Tibial nerve (tissue), 3 donors: ENCODE measurements at regions not wholly inside any gene's neighbourhood (a gene's known extent, or its start where the extent isn't known, plus 50 kb on each side); places are given as distances from the start of the nearest gene placed in this dataset.

Experiments used
- POLR2A ChIP-seq, 2 donors: fragments of 450-650 bp; IDR thresholded peaks; one replicate each; pipeline ENCODE4 v1.6.1; 2017; ENCODE audit warnings: antibody characterized with exemption in 2 of 2, mild to moderate bottlenecking in 2 of 2, moderate library complexity in 2 of 2
- TF ChIP-seq, protein P1 (sequence below), 5 experiments: fragments of 200-600 bp in 3 of 5; fragments of 450-650 bp in 2 of 5; sonication (generic) in 3 of 5; IDR thresholded peaks; one replicate each; pipeline ENCODE4 v1.5.1; 2016 to 2019; ENCODE audit warnings: antibody characterized with exemption in 5 of 5, mild to moderate bottlenecking in 3 of 5, moderate library complexity in 2 of 5

DNA sequence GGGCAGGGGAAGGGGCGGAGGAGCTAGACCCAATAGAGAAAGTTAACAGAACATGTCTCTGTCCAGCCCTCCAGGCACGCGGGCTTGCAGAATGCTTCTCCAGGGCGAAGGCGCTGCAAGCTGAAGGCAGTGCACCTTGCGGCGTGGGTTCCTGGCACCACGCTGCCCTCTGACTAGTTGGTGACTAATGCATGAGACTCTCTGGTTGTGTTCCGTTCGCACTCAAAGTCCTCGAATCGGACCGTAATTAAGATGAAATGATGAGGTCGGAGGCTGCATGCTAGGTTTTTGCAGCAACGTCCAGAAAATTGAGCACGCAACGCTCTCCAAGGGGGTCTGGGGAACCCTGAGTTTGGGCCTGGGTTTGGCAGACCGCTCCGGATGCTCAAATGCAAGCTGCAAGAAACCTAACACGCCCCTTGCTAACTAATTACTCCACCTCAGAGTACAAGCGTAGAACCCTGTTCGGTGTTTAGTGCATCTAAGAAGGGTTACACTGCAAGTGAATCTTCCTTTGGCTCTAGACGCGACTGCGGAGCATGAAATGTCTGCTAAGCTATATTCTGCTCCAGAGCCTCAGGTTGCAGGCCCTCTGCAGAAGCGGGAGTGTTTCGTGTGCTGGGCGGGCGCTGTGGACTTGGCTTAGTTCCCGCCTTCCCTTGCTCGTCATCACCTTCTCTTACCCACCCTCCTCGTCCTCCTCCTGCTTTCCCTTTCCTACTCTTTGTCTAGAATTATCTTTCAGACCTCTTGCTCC is 57.1 kb upstream of the NKAP start:
- TF ChIP-seq, protein P1, sequence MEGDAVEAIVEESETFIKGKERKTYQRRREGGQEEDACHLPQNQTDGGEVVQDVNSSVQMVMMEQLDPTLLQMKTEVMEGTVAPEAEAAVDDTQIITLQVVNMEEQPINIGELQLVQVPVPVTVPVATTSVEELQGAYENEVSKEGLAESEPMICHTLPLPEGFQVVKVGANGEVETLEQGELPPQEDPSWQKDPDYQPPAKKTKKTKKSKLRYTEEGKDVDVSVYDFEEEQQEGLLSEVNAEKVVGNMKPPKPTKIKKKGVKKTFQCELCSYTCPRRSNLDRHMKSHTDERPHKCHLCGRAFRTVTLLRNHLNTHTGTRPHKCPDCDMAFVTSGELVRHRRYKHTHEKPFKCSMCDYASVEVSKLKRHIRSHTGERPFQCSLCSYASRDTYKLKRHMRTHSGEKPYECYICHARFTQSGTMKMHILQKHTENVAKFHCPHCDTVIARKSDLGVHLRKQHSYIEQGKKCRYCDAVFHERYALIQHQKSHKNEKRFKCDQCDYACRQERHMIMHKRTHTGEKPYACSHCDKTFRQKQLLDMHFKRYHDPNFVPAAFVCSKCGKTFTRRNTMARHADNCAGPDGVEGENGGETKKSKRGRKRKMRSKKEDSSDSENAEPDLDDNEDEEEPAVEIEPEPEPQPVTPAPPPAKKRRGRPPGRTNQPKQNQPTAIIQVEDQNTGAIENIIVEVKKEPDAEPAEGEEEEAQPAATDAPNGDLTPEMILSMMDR (IDR thresholded peaks at IDR 0.05) = no peak
- no peak for TF ChIP-seq POLR2A (IDR thresholded peaks at IDR 0.05)
